KG1 (cell line): ENCODE measurements at regions not wholly inside any gene's neighbourhood (a gene's known extent, or its start where the extent isn't known, plus 50 kb on each side); places are given as distances from the start of the nearest gene placed in this dataset.

Source experiments
- DNase-seq: peaks from one replicate; lab custom pipeline; 2025; lab: John Stamatoyannopoulos, UW

DNA sequence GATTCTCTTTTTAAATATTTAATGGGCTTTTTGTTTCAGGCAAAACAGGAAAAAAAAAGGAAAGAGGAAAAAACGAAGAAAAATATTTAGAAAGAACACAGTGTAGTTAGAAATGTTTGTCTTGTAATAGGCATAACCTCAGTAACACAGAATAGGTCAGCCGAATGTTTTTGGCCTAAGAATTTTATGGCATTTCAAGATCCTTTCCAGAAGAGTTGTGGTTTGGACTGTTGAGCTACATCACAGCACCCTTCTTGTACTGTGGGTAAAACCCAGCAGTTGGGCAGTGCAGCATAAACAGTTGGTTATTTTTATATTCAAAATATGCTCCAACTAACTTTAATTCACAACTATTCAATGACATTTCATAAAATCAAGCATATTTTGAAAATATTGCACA is 474.4 kb upstream of the AGTR1 start:
- DNase-seq, result no peak

DNA sequence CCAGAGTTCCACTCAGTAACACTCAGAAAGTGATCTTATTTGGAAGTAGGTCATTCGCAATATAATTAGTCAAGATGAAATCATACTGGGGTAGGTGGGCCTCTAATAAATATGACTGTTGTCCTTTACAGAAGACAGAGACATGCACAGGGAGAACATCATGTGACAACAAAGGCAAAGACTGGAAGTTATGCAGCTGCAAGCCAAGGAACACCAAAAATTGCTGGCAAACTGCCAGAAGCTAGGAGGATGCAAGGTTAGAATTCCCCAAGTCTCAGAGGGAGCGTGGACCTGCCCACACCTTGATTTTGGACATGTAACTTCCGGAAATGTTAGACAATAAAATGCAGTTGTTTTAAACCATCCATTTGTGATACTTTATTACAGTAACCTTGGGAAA is 471.5 kb upstream of the AGTR1 start:
- no peak for DNase-seq

DNA sequence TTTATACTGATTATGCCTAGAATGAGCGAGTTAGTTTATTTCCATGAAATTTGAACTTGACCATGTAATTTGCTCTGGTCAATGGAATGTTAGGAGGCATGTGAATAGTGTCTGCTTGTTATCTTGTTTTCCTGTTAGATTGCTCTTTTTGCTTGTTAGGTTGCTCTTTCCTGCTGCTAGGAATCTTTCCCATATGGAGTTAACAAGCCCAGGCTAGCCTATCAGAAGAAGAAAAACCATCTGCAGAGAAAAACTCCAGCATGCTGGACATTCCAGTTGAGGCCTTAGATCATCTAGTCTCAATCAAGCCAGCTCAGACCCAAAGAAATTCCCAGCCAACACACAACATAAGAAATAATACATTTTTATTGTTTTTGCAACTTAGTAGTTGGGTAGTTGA is 470.2 kb upstream of the AGTR1 start:
- no peak for DNase-seq

DNA sequence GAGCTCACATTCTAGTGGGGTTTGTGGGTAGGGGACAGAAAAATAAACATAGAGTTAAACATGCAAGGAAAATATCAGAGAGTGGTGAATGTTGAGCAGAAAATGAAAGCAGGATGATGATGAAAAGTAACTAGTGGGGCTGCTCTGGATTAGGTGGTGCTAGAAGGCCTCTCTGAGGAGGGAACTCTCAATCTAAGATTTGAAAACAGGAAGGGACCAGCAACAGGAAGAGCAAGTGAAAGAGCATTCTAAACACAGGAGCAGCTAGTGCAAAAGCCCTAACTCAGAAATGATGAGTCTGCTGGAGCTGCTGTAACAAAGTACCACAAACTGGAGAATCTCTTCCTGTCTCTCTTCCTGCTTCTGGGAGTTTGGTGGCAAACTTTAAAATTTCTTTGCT is 468.6 kb upstream of the AGTR1 start:
- DNase-seq, result no peak

DNA sequence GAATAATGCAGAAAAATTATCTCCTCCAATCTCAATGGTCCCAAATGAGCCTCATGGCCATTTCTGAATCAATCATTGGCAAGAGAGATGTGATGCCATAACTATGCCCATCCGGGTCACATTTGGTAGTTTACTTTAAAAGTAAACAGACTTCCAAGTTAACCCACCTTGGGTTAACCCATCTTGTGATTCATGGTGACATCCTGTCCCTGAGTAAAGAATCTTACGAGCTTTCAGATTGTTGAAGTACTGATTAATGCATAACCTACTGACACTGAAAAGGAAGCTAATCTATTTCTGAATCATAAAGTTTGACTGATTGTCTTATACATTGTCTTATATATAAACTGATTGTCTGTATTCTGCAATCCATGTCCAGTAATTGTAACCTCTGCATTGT is 467.2 kb upstream of the AGTR1 start:
- DNase-seq, result no peak

DNA sequence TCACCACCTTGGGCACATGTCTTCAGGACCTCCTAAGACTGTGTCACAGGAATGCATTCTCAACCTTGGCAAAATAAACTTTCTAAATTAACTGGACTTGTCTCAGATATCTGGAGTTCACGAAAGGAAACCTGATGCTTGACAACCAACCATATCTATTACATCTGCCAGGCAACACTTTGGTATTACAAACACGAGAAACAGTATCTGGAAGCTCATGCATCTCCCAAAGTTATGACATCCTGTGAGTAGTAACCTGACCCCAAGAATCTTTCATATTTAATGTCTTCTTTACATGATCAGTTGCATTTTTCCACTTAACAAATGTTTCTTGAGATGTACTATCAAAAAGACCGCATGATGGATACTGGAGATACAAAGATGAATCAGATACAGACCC is 465.3 kb upstream of the AGTR1 start:
- DNase-seq, result no peak

DNA sequence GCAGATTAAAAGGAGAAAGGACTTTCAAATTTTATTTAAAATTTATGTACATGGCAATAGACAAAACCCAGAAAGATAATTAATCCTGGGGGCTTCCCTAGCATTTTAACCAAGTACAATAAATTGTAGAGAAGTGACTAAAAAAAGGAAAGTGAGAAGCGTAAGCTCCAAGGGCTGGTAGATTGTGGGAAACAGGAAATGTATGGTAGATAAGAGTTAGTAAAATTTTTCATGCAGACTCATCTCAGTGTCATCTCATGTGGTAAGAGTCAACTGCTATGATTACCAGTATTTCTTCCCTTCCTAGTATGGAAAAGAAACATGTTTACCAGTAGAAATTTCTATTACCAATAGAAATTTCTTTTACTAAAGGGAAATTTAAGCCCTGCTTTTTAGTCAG is 464.3 kb upstream of the AGTR1 start:
- no peak for DNase-seq

DNA sequence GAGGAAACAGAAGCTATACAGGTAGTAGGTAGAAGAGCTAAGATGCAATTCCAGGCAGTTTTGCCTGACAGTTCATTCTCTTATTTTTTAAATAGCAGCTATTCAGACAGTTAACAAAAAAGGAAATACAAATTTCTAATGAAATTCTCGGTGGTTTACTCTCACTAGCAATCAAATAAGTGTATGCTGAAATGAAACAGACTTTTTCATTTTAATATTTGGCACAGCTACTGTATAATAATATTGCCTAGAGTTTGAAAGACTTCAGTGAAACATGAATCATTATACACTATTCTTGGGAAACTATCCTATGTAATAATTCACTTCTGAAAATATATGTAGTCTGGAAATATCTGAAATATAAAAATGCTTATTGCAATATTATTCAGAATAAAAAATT is 463.2 kb upstream of the AGTR1 start:
- DNase-seq, result no peak

DNA sequence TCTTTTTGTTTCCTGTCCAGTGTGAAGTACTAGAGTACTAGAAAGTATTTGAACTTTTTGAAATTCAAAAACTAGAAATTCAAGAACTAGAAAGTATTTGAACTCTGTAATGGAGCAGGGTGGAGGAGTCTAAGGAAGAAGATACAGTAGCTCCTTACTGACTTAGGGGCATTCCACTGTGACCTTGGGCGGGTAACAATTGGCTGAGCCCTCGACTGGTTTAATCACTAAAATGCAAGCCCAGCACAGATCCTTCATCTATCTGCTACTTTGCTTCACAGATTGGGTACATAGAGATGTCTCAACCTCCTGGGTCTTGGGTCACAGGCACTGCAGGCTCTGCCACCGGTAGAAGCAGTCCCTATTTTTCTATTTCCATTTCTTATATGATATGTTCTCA is 462.1 kb upstream of the AGTR1 start:
- DNase-seq, result no peak

DNA sequence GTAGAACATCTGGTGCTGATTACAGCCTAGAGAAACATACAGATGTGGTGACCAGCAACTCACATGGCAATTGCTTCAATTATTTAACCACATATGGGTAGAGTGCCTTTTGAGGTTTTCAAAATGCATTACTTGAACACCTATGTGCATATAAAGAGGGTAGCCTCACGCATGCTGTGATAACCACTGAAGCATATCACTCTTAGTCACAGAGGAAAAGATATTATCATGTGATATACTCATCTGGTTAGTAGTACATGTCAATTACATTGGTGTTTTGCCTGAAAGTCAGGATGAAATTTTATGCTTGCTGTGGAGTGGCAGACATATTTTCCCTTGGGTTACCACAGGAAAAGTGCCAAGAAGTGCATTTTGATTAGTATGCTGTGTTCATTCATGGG is 459.3 kb upstream of the AGTR1 start:
- DNase-seq, result no peak

DNA sequence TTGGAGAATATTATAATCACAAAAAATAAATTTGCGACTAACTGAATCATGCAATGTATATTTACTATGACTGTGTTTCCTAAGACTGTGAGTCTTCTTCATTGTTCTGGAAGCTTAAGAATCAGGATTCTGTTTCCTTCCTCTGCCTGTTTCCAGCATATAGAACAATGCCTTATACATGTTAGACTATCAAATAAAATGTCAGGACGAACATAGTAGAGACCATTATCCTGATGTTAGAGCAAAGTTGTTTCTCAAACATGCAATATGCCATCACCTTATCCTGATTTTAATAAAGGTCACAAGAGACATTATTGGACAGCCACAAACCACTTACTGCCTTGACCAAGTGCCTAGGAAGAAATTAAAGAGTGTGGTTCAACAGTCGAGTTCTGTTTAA is 457.4 kb upstream of the AGTR1 start:
- DNase-seq, result no peak

DNA sequence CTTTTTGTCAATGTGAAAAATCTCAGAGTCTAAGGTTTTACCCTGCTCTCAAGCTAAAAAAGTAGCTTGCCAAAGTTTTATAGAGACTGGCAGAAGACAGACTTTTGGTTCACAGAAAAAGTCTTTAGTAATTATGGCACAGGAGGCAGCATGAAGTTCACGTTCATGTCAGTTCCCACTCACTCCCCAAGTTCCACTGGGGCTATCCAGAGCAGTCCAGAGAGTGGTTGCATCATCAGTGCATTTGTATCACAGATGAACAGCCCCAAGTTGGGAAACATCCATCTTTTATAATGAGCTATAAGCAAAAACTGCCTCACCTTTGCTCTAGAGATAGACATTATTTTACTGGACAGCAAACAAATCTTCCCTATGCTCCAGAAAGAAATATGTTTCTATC is 454.1 kb upstream of the AGTR1 start:
- DNase-seq, result no peak

DNA sequence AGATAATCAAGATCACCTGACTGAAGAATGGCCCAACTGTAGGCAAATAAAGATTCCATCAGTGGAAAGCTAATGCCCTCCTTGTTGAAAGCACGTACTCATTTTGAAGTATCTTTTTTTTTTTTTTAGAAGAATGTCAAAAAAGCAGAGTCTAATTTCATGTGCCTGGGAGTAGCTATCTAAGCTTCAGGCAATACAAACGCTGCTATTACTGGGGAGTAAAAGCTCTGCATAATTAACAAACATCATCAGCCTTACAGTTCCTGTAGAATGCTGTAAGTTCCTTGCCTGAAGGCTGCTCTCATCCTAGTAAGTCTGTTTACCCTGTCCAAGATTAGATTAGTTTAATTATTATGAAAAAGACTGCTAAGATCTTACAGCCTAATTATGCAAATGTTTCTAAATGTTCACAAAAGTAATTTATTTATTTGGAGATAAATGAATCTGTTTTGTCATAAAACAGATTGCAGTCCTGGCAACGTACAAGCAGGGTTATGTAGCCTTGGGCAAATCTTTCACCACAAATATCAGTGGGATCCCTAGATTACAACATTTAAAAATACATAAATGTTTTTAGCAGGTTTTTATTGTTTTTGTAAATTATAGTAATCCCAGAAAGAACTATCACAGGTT is 451.3 kb upstream of the AGTR1 start:
- no peak for DNase-seq

DNA sequence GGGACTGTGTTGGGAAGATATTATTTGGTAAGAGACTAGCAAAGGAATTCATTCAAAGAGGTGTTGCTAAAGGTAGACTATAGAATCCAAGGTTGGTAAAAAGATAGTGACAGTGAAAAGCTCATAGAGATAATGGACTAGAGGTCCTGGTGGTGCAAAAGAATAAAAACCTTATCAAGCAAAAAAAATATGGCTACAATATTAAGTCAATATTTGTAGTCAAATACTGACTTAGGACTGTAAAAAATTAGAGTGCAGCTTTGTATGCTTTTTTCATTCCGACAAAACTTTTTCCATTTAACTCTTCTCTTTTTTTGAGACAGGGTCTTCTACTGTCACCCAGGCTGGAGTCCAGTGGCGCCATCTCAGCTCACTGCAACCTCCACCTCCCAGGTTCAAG is 444.0 kb upstream of the AGTR1 start:
- no peak for DNase-seq

DNA sequence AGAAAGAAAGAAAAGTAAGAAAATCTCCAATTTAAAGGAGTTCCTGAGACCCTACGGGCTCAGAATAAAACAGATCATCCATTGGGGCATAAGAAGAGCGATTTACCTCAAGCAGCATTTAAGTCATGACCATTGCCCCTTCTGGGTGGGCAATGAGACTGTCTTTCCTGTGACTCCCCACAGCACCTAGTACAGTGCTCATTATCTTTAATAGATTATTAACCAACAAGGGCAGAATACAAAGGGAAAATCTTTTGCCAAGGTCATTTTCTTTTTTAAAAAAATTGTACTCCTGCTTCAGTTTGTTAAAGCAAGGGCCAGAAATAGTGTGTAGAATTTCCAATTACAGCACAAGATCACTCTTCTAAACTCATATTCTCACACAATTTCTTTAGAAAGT is 443.3 kb upstream of the AGTR1 start:
- no peak for DNase-seq

DNA sequence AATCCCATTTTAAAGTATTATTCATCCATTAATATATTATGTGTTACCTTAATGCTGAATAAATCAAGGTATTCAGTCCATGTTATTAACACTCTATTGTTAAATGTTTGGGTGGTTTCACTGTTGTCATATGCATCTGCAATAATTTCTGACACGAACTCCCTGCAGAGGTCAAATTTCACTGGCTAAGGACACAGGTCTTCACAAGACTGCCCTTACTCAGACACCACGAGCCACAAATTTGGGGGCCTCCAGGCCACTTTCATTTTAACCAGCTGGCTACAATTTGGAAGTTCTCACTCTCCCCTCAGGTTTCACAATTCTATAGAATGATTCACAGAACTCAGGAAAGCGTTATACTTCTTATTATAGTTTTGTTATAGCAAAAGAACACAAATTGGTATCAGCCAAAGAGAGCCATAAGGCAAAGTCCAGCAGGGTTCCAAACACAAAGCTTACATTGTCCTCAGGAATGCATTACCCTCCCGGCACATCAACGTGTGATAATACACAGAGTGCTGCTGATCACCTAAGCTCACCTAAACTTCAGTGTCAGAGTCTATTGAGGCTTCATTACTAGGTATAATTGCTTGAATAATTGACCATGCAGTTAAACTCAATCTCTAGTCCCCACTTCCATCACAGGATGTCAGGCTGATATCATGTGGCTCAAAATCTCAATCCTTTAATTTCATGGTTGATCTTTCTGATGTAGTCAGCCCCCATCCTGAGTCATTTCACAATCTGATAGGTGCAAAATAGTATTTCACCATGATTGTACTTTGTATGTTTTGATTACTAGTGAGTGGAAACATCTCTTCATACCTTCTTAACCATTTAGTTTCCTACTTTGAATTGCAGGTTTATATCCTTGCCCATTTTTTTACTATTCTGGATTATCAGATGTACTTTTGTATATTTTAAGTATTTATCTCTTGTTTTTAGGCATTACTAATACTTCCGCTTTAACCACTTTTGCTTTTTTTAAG is 441.4 kb upstream of the AGTR1 start:
- DNase-seq, result no peak

DNA sequence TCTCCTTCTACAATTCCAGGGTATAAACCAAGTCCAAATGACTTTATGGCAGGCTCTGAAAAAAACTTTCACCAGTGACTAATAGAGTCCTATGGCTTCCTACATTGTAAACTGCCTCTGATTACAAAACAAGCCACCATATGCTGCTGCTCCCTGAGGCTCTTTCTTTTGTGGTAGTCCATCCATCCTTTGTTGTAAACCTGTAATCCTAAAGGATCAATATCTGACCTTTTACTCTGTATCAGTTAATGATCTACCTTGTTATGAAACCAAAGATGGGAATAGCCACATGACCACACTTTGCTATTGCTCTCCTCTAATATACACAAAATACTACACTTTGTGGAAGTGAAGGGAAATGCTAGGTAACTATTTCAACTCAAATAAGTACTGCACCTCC is 434.7 kb upstream of the AGTR1 start:
- DNase-seq, result no peak

DNA sequence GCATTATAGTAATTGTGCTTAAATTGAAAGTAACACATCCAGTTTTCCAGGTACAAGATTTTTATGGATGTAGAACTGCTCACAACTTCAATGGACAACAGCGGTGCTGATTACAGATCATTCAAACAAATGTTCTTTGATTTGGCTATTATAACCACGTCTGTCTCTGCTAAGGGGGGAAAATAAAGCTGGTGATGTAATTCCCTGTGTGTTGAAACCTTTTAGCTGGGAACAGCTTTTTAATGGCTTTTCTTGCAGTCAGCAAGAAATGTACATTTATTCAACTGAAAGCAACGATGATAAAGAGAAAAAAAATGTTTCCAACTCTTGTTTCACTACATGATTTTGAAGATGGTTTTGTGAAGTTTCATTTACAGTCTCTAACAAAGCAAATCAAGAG is 431.9 kb upstream of the AGTR1 start:
- DNase-seq, result no peak

DNA sequence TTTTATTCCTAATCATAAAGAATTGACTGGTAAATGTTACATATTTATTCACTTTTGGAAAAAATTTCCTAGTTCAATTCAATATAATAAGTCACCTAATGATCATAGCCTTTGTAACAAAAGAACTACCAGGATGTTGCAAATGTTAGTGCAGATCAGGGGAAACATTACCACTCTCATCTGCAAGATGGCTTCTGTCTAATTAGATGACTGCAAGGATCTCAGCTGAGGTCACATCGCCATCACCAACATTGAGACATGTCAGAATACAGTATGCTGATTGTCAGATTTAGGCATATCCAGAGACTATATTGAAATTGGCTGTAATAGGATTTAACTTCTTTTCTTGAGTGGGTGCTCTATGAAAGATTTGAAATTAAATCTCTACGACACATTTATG is 431.4 kb upstream of the AGTR1 start:
- no peak for DNase-seq

DNA sequence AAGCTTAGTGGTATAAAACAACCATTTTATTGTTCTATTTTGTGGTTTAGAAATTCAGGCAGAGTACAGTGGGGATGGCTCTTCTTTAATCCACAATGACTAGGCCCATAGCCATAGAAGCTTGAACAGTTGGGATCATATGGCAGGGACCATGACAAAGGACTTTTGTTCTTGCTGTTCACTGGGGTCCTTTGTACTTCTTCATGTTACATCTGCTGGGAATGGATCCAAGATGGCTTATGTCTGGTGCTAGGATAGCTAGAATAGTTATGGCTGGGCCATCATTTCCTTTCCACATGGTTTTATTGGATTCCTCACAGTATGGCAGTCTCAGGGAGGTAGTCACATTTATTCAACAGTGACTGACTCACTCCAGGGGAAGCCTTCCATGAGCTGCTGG is 427.9 kb upstream of the AGTR1 start:
- no peak for DNase-seq

DNA sequence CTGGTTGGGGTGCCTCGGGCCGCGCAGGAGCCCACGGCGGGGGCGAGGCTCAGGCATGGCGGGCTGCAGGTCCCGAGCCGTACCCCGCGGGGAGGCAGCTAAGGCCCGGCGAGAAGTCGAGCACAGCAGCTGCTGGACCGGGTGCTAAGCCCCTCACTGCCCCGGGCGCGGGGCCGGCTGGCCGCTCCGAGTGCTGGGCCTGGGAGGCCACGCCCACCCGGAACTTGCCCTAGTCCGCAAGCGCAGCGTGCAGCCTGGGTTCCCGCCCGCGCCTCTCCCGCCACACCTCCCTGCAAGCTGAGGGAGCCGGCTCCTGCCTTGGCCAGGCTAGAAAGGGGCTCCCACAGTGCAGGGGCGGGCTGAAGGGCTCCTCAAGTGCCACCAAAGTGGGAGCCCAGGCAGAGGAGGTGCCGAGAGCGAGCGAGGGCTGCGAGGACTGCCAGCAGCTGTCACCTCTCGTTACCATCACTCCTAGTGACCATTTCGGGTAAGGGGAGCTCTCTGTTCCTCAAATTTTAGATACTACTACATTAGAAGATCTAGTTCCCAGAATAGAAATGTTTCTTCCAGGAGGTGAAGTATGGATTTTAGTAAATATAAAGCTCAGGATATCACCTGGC is 417.0 kb upstream of the AGTR1 start:
- DNase-seq, result no peak

DNA sequence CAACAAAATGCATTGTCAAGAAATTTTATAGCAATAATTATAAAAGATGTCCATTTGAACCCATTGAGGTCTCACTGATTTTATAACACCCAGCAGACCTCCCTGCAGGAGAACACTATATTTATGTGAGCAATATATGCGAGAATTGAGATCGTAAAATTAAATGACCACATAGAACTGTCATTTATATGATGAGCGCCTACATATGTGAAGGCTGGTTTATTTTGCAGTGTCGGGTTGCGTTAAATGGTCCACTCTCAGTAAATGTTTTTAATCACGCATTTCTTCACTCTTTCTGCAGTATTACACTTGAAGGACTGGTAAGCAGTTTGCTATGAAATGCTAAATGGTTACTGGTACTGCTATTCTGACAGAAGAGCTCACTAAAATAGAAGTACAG is 408.5 kb upstream of the AGTR1 start:
- DNase-seq, result no peak

DNA sequence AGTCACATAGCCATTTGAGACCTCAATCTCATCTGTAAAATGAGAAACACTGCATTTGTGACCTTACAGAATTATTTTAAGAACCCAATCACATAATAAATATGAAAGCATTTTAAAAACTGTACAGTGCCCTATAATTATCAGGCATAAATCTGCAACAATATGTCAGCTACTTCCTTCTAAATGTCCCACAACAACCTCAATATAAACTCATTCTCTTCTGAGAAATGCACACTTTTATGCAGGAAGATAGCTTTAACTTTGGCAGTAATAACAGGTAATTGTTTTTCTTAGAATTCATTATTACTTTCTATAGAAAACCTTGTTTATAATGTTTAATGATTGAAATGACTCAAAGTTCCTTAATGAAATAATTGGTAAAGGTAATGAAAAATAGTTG is 400.7 kb upstream of the AGTR1 start:
- no peak for DNase-seq
